ENCODE measurements at regions not wholly inside any gene's neighbourhood (a gene's known extent, or its start where the extent isn't known, plus 50 kb on each side); places are given as distances from the start of the nearest gene placed in this dataset.

GRCh38 chr14:100381395-100382105 lies 58.4 kb downstream of the SLC25A47 start:
- no peak for DNase-seq

GRCh38 chr14:100382106-100382455 lies 58.9 kb downstream of the SLC25A47 start:
- DNase-seq, result no peak

- peak; percentile 49 for DNase-seq
Measured at GRCh38 chr14:100383727-100384158, 60.6 kb downstream of the SLC25A47 start.

GRCh38 chr14:100384277-100384676 lies 61.1 kb downstream of the SLC25A47 start:
- no peak for DNase-seq

- no peak for DNase-seq
Measured at GRCh38 chr14:100384819-100385813, 62.0 kb downstream of the SLC25A47 start.

- no peak for DNase-seq
Measured at GRCh38 chr14:100386121-100386520, 63.0 kb downstream of the SLC25A47 start.

GRCh38 chr14:100386846-100387245 lies 63.7 kb downstream of the SLC25A47 start:
- DNase-seq, result no peak

GRCh38 chr14:100387450-100387849 lies 64.3 kb downstream of the SLC25A47 start:
- DNase-seq, result no peak

GRCh38 chr14:100388103-100389054 lies 65.2 kb downstream of the SLC25A47 start:
- no peak for DNase-seq

- no peak for DNase-seq
Measured at GRCh38 chr14:100389497-100390104, 66.5 kb downstream of the SLC25A47 start.

GRCh38 chr14:100391173-100391572 lies 68.0 kb downstream of the SLC25A47 start:
- DNase-seq, result no peak

- DNase-seq, result no peak
Measured at GRCh38 chr14:100391724-100392123, 68.6 kb downstream of the SLC25A47 start.

GRCh38 chr14:100392356-100392755 lies 69.2 kb downstream of the SLC25A47 start:
- DNase-seq, result no peak

GRCh38 chr14:100393362-100393761 lies 70.2 kb downstream of the SLC25A47 start:
- no peak for DNase-seq

GRCh38 chr14:100393906-100394732 lies 71.0 kb downstream of the SLC25A47 start:
- DNase-seq, result no peak

GRCh38 chr14:100394886-100395672 lies 71.9 kb downstream of the SLC25A47 start:
- DNase-seq, result no peak

GRCh38 chr14:100396266-100396795 lies 73.2 kb downstream of the SLC25A47 start:
- DNase-seq, result no peak

- DNase-seq, result no peak
Measured at GRCh38 chr14:100397005-100397404, 73.9 kb downstream of the SLC25A47 start.

- no peak for DNase-seq
Measured at GRCh38 chr14:100398044-100398443, 74.9 kb downstream of the SLC25A47 start.

Data from activated CD4-positive, alpha-beta T cell treated with anti-CD3 and anti-CD28 coated beads for 1 hour (primary cell).